Neural cell (in vitro differentiated cells): ENCODE measurements at regions not wholly inside any gene's neighbourhood (a gene's known extent, or its start where the extent isn't known, plus 50 kb on each side); places are given as distances from the start of the nearest gene placed in this dataset.

ENCODE experiments used
- EP300 ChIP-seq: fragments of 450-650 bp; conservative IDR thresholded peaks from 2 replicates; pipeline ENCODE4 v1.6.1; 2014; ENCODE audit warnings: antibody characterized with exemption, mild to moderate bottlenecking, moderate library complexity; ENCODE audit not compliant: poor library complexity, severe bottlenecking
- EZH2 ChIP-seq: fragments of 200-600, 300-800 bp; shearing (Covaris generic), sonication (generic); IDR thresholded peaks from 2 replicates; pipeline ENCODE4 v1.6.1; 2014; ENCODE audit warnings: antibody characterized with exemption, low read length, borderline replicate concordance, mild to moderate bottlenecking; ENCODE audit not compliant: insufficient read depth, poor library complexity, severe bottlenecking
- POLR2AphosphoS5 ChIP-seq: IDR thresholded peaks from 2 replicates; pipeline ENCODE4 v1.6.1; 2012
- TF ChIP-seq, protein P1 (sequence below): fragments of 450-650 bp; IDR thresholded peaks from 2 replicates; pipeline ENCODE4 v1.5.1; 2014; ENCODE audit warnings: antibody characterized with exemption, mild to moderate bottlenecking, moderate library complexity; ENCODE audit not compliant: poor library complexity, severe bottlenecking

DNA sequence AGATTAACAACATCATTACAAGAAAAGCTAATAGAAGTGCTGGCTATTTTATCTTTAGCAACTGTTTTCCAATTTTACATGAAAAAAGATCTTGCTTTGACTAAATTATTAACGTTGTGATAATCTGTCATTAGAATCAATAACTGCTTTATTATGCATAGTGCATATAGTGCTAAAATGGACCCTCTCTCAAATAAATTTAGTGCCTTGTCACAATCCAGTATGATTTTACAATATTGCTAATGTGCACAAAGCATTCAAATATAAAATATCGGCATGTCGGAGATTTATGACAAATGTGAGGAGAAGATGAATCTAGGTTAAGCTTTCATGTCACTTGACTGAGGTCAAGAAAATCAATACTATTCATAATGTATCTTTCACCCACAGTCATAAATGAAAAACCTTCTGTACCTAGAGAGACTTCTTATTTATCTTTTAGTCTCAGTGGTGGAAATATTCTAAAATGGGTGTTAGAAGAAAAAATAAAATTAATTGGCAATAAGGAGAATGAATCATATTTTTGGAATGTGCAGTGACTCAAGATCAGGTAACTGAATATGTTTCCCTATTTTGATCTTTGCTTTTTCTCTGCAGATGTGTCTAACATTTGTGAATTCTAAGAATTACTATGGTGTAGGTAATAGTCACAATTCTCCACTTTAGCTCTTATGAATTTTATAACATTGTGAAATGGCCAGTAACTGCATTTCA, 672.9 kb upstream of the GRAMD2B start:
- TF ChIP-seq, protein P1, sequence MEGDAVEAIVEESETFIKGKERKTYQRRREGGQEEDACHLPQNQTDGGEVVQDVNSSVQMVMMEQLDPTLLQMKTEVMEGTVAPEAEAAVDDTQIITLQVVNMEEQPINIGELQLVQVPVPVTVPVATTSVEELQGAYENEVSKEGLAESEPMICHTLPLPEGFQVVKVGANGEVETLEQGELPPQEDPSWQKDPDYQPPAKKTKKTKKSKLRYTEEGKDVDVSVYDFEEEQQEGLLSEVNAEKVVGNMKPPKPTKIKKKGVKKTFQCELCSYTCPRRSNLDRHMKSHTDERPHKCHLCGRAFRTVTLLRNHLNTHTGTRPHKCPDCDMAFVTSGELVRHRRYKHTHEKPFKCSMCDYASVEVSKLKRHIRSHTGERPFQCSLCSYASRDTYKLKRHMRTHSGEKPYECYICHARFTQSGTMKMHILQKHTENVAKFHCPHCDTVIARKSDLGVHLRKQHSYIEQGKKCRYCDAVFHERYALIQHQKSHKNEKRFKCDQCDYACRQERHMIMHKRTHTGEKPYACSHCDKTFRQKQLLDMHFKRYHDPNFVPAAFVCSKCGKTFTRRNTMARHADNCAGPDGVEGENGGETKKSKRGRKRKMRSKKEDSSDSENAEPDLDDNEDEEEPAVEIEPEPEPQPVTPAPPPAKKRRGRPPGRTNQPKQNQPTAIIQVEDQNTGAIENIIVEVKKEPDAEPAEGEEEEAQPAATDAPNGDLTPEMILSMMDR: no peak
- TF ChIP-seq EP300 (no peak), EZH2 (no peak), POLR2AphosphoS5 (no peak)
